PC-9 (cell line): ENCODE measurements at regions not wholly inside any gene's neighbourhood (a gene's known extent, or its start where the extent isn't known, plus 50 kb on each side); places are given as distances from the start of the nearest gene placed in this dataset.

Experiments used
- EZH2 ChIP-seq: fragments of 200-600 bp; sonication (generic); IDR thresholded peaks from 2 replicates; pipeline ENCODE4 v1.8.0; 2017; ENCODE audit warnings: antibody characterized with exemption, low read depth
- TF ChIP-seq, protein P1 (sequence below): fragments of 200-600 bp; sonication (generic); conservative IDR thresholded peaks from 2 replicates; pipeline ENCODE4 v1.6.1; 2017; ENCODE audit warnings: mixed run types, antibody characterized with exemption, mild to moderate bottlenecking, moderate library complexity

DNA sequence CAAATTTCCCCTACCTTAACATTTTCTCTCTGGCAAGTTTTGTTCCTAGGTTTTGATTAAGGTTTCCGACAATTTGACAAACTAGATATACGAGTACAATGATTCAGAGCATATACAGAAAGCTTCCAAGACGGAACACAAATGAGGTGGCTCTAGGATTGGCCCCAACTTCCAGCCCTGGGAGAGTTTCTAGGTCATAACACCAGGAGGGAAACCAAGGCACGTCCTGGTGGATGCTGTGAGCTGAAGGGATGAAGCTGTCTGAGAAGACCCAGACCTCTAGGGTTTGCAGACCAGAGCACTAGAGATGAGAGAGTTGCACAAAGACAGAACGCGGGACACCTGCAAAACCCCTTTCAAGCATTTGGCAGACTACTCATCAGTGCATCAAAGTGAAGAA is 51.5 kb upstream of the CAND1 start:
- no peak for TF ChIP-seq EZH2
- TF ChIP-seq, protein P1, sequence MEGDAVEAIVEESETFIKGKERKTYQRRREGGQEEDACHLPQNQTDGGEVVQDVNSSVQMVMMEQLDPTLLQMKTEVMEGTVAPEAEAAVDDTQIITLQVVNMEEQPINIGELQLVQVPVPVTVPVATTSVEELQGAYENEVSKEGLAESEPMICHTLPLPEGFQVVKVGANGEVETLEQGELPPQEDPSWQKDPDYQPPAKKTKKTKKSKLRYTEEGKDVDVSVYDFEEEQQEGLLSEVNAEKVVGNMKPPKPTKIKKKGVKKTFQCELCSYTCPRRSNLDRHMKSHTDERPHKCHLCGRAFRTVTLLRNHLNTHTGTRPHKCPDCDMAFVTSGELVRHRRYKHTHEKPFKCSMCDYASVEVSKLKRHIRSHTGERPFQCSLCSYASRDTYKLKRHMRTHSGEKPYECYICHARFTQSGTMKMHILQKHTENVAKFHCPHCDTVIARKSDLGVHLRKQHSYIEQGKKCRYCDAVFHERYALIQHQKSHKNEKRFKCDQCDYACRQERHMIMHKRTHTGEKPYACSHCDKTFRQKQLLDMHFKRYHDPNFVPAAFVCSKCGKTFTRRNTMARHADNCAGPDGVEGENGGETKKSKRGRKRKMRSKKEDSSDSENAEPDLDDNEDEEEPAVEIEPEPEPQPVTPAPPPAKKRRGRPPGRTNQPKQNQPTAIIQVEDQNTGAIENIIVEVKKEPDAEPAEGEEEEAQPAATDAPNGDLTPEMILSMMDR = no peak
